PC-9 (cell line): ENCODE measurements at regions not wholly inside any gene's neighbourhood (a gene's known extent, or its start where the extent isn't known, plus 50 kb on each side); places are given as distances from the start of the nearest gene placed in this dataset.

Experiments
- BruUV-seq: library from RNA; stranded (reverse); fragments of 400-500 nt; replicated peaks from 2 replicates; lab custom pipeline; 2021; lab: Mats Ljungman, UMichigan
- CTCF ChIA-PET: fragments of 300-600 bp; sonication (Branson Sonifier 250); formaldehyde crosslinking; loops from one replicate; lab custom pipeline; 2022; ENCODE audit warnings: antibody characterized with exemption; lab: Charles Lee
- POLR2A ChIA-PET: fragments of 300-600 bp; sonication (Branson Sonifier 250); formaldehyde crosslinking; loops from one replicate; lab custom pipeline; 2022; ENCODE audit warnings: antibody characterized with exemption; ENCODE audit not compliant: unreplicated experiment; lab: Charles Lee
- DNase-seq, 2 experiments: peaks; one replicate each; pipeline versions ENCODE4 v3.0.0 to v3.0.0-alpha.2; 2015 to 2022; ENCODE audit warnings: mixed read lengths in 1 of 2
- H2AFZ ChIP-seq: fragments of 200-600 bp; sonication (generic); 2 replicates; pipeline ENCODE4 v1.8.1; 2017; ENCODE audit warnings: antibody characterized with exemption
- H3F3A ChIP-seq: fragments of 200-600 bp; sonication (generic); 2 replicates; pipeline ENCODE4 v1.8.1; 2017; ENCODE audit warnings: antibody characterized with exemption, mild to moderate bottlenecking, low read depth; ENCODE audit not compliant: insufficient read depth
- H3K27ac ChIP-seq: fragments of 200-600 bp; sonication (generic); 2 replicates; pipeline ENCODE4 v1.6.1; 2016; ENCODE audit warnings: mixed run types
- H3K27me3 ChIP-seq: fragments of 200-600 bp; sonication (generic); 2 replicates; pipeline ENCODE4 v1.6.1; 2016; ENCODE audit warnings: low read depth, mixed run types; ENCODE audit not compliant: insufficient read depth
- H3K36me3 ChIP-seq: fragments of 200-600 bp; sonication (generic); 2 replicates; pipeline ENCODE4 v1.6.1; 2016; ENCODE audit warnings: low read depth, mixed run types
- H3K4me1 ChIP-seq: fragments of 200-600 bp; sonication (generic); replicated peaks from 2 replicates; pipeline ENCODE4 v1.6.1; 2016; ENCODE audit warnings: mixed run types; ENCODE audit not compliant: insufficient read depth
- H3K4me2 ChIP-seq: fragments of 200-600 bp; sonication (generic); 2 replicates; pipeline ENCODE4 v1.6.1; 2017; ENCODE audit warnings: mixed run types
- H3K4me3 ChIP-seq: fragments of 200-600 bp; sonication (generic); 2 replicates; pipeline ENCODE4 v1.6.1; 2016; ENCODE audit warnings: mixed run types
- H3K79me2 ChIP-seq: fragments of 200-600 bp; sonication (generic); 2 replicates; pipeline ENCODE4 v1.6.1; 2017; ENCODE audit warnings: low read depth, mixed run types
- H3K9me2 ChIP-seq: fragments of 200-600 bp; sonication (generic); 2 replicates; pipeline ENCODE4 v1.8.1; 2017; ENCODE audit warnings: mild to moderate bottlenecking; ENCODE audit not compliant: insufficient read depth
- H3K9me3 ChIP-seq: fragments of 200-600 bp; sonication (generic); 2 replicates; pipeline ENCODE4 v1.8.1; 2016; ENCODE audit warnings: low read depth; ENCODE audit not compliant: insufficient read depth
- H4K20me1 ChIP-seq: fragments of 200-600 bp; sonication (generic); 2 replicates; pipeline ENCODE4 v1.8.1; 2017; ENCODE audit not compliant: insufficient read depth
- CTCF ChIP-seq: fragments of 200-600 bp; sonication (generic); conservative IDR thresholded peaks from 2 replicates; pipeline ENCODE4 v1.6.1; 2017; ENCODE audit warnings: mixed run types, antibody characterized with exemption, mild to moderate bottlenecking, moderate library complexity
- EZH2 ChIP-seq: fragments of 200-600 bp; sonication (generic); IDR thresholded peaks from 2 replicates; pipeline ENCODE4 v1.8.0; 2017; ENCODE audit warnings: antibody characterized with exemption, low read depth
- intact Hi-C: fragments of 100-400 bp; cut with micrococcal nuclease; formaldehyde crosslinking; loops from one replicate; pipeline ENCODE4 v1.10.0; 2022; ENCODE audit not compliant: unreplicated experiment

GRCh38 chr18:34972765-34973414 lies 68.3 kb upstream of the MAPRE2 start:
- Histone ChIP-seq H4K20me1 (no peaks in the 10 kb centered on the region), H3K4me1 (0 out of 2 replicates have a peak, but pooled peaks cover 1% of the 10 kb centered on the region), H3K27me3 (no peaks in the 10 kb centered on the region), H3K79me2 (no peaks in the 10 kb centered on the region), H3K9me3 (no peaks in the 10 kb centered on the region), H3K4me2 (no peak overlapping the region), H3K4me3 (no peak overlapping the region), H2AFZ (no peak overlapping the region), H3F3A (no peaks in the 10 kb centered on the region), H3K9me2 (no peaks in the 10 kb centered on the region), H3K36me3 (no peaks in the 10 kb centered on the region), H3K27ac (no peak overlapping the region)
- intact Hi-C loops: loop anchor here (10.0 kb wide), 1 partner anchor 48 kb away; no protein-coding TSS in a partner anchor
- DNase-seq: peak in 1 of 2 experiments; percentile 37
- TF ChIP-seq CTCF (no peak), EZH2 (no peak)
- CTCF ChIA-PET: no interaction called here
- BruUV-seq: no TSS peak
- POLR2A ChIA-PET: no interaction called here

DNA sequence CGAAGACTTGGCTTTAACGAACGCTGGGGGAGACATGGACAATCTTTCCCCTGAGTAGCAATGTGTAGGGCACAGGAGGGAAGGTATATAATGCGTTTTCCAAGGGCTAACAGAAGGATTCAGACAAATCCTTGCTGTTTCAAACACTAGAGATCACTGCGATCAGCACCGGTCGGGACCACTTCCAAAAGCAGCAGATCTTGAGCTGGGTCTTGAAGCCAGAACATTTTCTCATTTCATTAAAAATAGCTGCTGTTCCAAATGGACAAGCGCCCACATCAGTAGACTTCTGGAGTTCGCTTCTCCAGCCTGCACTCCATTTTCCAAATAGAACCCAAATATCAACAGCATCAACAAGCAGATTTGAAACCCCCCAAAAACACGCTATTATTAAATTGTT lies 65.1 kb upstream of the MAPRE2 start:
- POLR2A ChIA-PET: no interaction called here
- intact Hi-C loops: loop anchor here (10.0 kb wide), 1 partner anchor 51 kb away; no protein-coding TSS in a partner anchor
- peak overlapping the region; percentile 97 for H3K4me2 ChIP-seq

DNA sequence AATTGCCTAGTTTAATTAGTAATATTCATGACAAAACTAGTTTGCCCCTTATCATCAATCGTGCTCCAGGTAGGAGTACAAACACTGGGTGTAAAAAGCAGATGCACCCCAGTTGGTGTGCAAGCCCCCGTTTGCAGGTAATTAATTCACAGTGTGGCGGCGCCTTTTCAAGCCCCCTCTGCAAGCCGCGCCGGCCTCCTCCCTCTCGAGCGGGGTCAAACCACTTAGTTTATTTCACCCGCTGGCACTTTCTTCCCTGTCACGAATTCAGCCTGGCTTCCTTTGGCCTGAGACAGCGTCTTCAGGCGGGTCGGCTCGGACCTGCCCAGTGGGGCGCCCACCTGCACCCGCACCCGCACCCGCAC lies 64.7 kb upstream of the MAPRE2 start:
- peak overlapping the region; percentile 81 for H2AFZ ChIP-seq
- no peak for DNase-seq
- H3K9me2 ChIP-seq: no peaks in the 10 kb centered on the region
- H3K79me2 ChIP-seq: no peaks in the 10 kb centered on the region
- no peak for TF ChIP-seq CTCF
- no peak for TF ChIP-seq EZH2
- ChIA-PET POLR2A (no interaction called here), CTCF (no interaction called here)
- peak overlapping the region; percentile 62; the same call in 1 of the 2 replicates for H3K4me3 ChIP-seq
- intact Hi-C loops: loop anchor here (10.0 kb wide), 1 partner anchor 52 kb away; no protein-coding TSS in a partner anchor
- H3K4me1 ChIP-seq: peaks cover 20% of the 10 kb centered on the region
- H3K27ac ChIP-seq: no peak overlapping the region
- H4K20me1 ChIP-seq: no peaks in the 10 kb centered on the region
- no peaks in the 10 kb centered on the region for H3K36me3 ChIP-seq
- peak overlapping the region; percentile 97 for H3K4me2 ChIP-seq
- no peaks in the 10 kb centered on the region for H3K9me3 ChIP-seq
- no TSS peak for BruUV-seq
- H3F3A ChIP-seq: peaks cover 19% of the 10 kb centered on the region
- no peaks in the 10 kb centered on the region for H3K27me3 ChIP-seq

More for the DNA sequence above, 65.1 kb upstream of the MAPRE2 start:
- Histone ChIP-seq H3K79me2 (no peaks in the 10 kb centered on the region), H3K4me1 (peaks cover 20% of the 10 kb centered on the region), H2AFZ (peak overlapping the region; percentile 81), H3F3A (peaks cover 19% of the 10 kb centered on the region), H3K9me2 (no peaks in the 10 kb centered on the region), H3K27me3 (no peaks in the 10 kb centered on the region), H3K27ac (no peak overlapping the region), H4K20me1 (no peaks in the 10 kb centered on the region), H3K4me3 (peak overlapping the region; percentile 62; the same call in 1 of the 2 replicates), H3K9me3 (no peaks in the 10 kb centered on the region), H3K36me3 (no peaks in the 10 kb centered on the region)
- CTCF ChIA-PET: no interaction called here
- TF ChIP-seq CTCF (no peak), EZH2 (no peak)
- DNase-seq: no peak
- no TSS peak for BruUV-seq
